Mesendoderm (in vitro differentiated cells): ENCODE measurements at regions not wholly inside any gene's neighbourhood (a gene's known extent, or its start where the extent isn't known, plus 50 kb on each side); places are given as distances from the start of the nearest gene placed in this dataset.

ENCODE experiments used
- DNase-seq: peaks from one replicate; pipeline ENCODE4 v3.0.0; 2013
- H2AK5ac ChIP-seq: 2 replicates; pipeline ENCODE4 v1.6.1; 2013; ENCODE audit warnings: low read length, inconsistent platforms
- H2BK120ac ChIP-seq: 2 replicates; pipeline ENCODE4 v1.6.1; 2013; ENCODE audit warnings: low read depth, mild to moderate bottlenecking, low read length, moderate library complexity, mixed read lengths
- H2BK15ac ChIP-seq: replicated peaks from 2 replicates; pipeline ENCODE4 v1.6.1; 2013; ENCODE audit warnings: low read depth, mild to moderate bottlenecking, moderate library complexity
- H2BK5ac ChIP-seq: 2 replicates; pipeline ENCODE4 v1.6.1; 2013; ENCODE audit warnings: low read length, inconsistent platforms
- H3K18ac ChIP-seq: 2 replicates; pipeline ENCODE4 v1.6.1; 2013; ENCODE audit warnings: mild to moderate bottlenecking, low read length, mixed read lengths
- H3K23ac ChIP-seq: one replicate; pipeline ENCODE4 v1.6.1; 2013; ENCODE audit warnings: low read length
- H3K27ac ChIP-seq: 2 replicates; pipeline ENCODE4 v1.5.1; 2013; ENCODE audit warnings: low read depth, mild to moderate bottlenecking, inconsistent platforms, low read length, moderate library complexity
- H3K27me3 ChIP-seq: 2 replicates; pipeline ENCODE4 v1.6.1; 2013; ENCODE audit warnings: low read length, control low read depth, mild to moderate bottlenecking, inconsistent platforms; ENCODE audit not compliant: insufficient read depth, poor library complexity
- H3K36me3 ChIP-seq: 2 replicates; pipeline ENCODE4 v1.6.1; 2013; ENCODE audit warnings: low read length, inconsistent platforms; ENCODE audit not compliant: control insufficient read depth, insufficient read depth
- H3K4ac ChIP-seq: one replicate; pipeline ENCODE4 v1.6.1; 2013; ENCODE audit warnings: low read depth, mild to moderate bottlenecking, low read length, moderate library complexity
- H3K4me1 ChIP-seq: 2 replicates; pipeline ENCODE4 v1.6.1; 2013; ENCODE audit warnings: low read depth, low read length, inconsistent platforms; ENCODE audit not compliant: control insufficient read depth
- H3K4me2 ChIP-seq: 2 replicates; pipeline ENCODE4 v1.6.1; 2013; ENCODE audit warnings: low read length
- H3K4me3 ChIP-seq: 2 replicates; pipeline ENCODE4 v1.5.1; 2013; ENCODE audit warnings: mild to moderate bottlenecking, low read length
- H3K56ac ChIP-seq: one replicate; pipeline ENCODE4 v1.6.1; 2013; ENCODE audit warnings: low read length
- H3K79me1 ChIP-seq: 2 replicates; pipeline ENCODE4 v1.6.1; 2013; ENCODE audit warnings: low read length, inconsistent platforms
- H3K79me2 ChIP-seq: 2 replicates; pipeline ENCODE4 v1.6.1; 2013; ENCODE audit warnings: mild to moderate bottlenecking, low read length; ENCODE audit not compliant: control insufficient read depth, insufficient read depth
- H3K9ac ChIP-seq: 2 replicates; pipeline ENCODE4 v1.6.1; 2013; ENCODE audit warnings: low read length, inconsistent platforms
- H4K5ac ChIP-seq: one replicate; pipeline ENCODE4 v1.6.1; 2013; ENCODE audit warnings: low read length
- H4K8ac ChIP-seq: one replicate; pipeline ENCODE4 v1.6.1; 2013; ENCODE audit warnings: low read depth, mild to moderate bottlenecking, control low read depth, low read length, moderate library complexity
- WGBS: extraction: QIAGEN DNeasy Blood & Tissue Kit; methylation state at CpG from one replicate; pipeline ENCODE4 v1.1.7; 2013; ENCODE audit warnings: low lambda C conversion rate, missing lambda C conversion rate; ENCODE audit not compliant: insufficient coverage; ENCODE audit errors: extremely low coverage; 5-methylcytosine and 5-hydroxymethylcytosine counted together

- Histone ChIP-seq H2BK120ac (no peak overlapping the region), H3K4me1 (no peaks in the 10 kb centered on the region), H3K4me3 (no peak overlapping the region), H3K4me2 (no peak overlapping the region), H3K23ac (no peak overlapping the region), H3K4ac (no peak overlapping the region), H4K8ac (no peak overlapping the region), H3K36me3 (no peaks in the 10 kb centered on the region), H2BK15ac (no peak overlapping the region), H3K79me1 (no peaks in the 10 kb centered on the region), H3K18ac (no peak overlapping the region), H3K56ac (no peak overlapping the region), H3K27ac (no peak overlapping the region), H3K27me3 (no peaks in the 10 kb centered on the region), H3K79me2 (no peaks in the 10 kb centered on the region), H2BK5ac (no peak overlapping the region), H2AK5ac (no peak overlapping the region), H3K9ac (no peak overlapping the region), H4K5ac (no peak overlapping the region)
- DNase-seq: no peak
These were observed 517.3 kb downstream of the METTL15 start for GRCh38 chr11:28625532-28625931.

DNA sequence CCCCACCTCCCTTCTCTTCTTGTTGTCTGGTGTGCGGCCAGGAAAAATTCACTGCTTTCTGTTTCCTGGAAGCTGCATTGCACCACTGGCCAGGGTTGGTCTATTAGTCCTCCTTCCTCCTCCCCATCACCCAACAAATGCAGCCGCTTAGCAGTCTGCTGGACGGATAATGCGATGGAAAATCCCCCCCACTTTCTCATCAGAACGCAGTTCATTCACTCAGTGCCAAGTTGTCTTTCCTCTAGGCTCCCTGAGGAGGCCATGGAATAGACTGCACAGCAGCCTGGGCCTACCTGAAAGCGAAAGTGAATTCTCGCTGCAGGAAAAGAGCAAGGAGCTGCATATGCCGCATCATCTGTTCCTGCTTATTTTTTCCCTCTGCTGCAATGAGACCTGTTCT is 513.6 kb downstream of the METTL15 start:
- H3K27ac ChIP-seq: no peak overlapping the region
- no peak overlapping the region for H2AK5ac ChIP-seq
- no peak for DNase-seq
- no peaks in the 10 kb centered on the region for H3K36me3 ChIP-seq
- H2BK5ac ChIP-seq: no peak overlapping the region
- H3K79me2 ChIP-seq: no peaks in the 10 kb centered on the region
- no peak overlapping the region for H3K4me2 ChIP-seq
- no peak overlapping the region for H3K56ac ChIP-seq
- no peak overlapping the region for H2BK120ac ChIP-seq
- H3K9ac ChIP-seq: no peak overlapping the region
- H3K4me1 ChIP-seq: no peaks in the 10 kb centered on the region
- no peaks in the 10 kb centered on the region for H3K27me3 ChIP-seq
- H4K8ac ChIP-seq: no peak overlapping the region
- H2BK15ac ChIP-seq: no peak overlapping the region
- no CpG with 5 or more reads among the region's 8 CpGs for WGBS
- H3K79me1 ChIP-seq: no peaks in the 10 kb centered on the region
- H4K5ac ChIP-seq: no peak overlapping the region
- no peak overlapping the region for H3K23ac ChIP-seq
- H3K4ac ChIP-seq: no peak overlapping the region
- no peak overlapping the region for H3K18ac ChIP-seq
- no peak overlapping the region for H3K4me3 ChIP-seq

DNA sequence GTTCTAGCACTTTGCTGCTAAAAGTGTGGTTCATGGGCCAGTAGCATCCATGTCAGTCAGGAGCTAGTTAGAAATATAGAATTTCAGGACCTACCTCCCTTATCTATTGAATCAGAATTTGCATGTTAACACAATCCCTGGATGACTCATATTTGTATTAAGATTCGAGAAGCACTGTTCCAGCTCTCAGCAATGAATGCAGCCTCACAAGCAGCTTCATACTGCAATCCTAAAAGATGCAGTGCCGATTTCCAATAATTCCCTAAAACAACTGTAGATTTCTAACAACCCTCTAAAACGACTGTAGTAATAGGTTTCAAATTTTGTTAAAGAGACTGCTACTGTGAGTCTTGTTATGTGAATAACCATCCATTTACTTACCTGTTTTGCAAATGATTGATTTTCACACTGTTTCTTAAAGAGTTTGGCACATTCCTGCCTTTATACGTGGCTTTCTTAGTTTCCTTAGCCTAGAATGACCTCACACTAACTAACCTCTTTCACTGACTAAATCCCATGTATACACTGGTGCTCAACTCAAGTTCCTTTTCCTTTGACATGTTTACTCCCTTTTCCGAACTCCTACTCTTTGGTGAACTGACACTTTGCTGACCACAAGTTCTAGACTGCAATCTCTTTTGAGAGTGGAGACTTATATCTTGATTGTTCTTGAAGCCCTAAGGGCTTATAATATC is 511.8 kb downstream of the METTL15 start:
- DNase-seq: peak; percentile 54
- no peak overlapping the region for H2BK5ac ChIP-seq
- H4K5ac ChIP-seq: no peak overlapping the region
- no peak overlapping the region for H2AK5ac ChIP-seq
- no peak overlapping the region for H3K18ac ChIP-seq
- no peaks in the 10 kb centered on the region for H3K27me3 ChIP-seq
- H3K23ac ChIP-seq: no peak overlapping the region
- H3K4ac ChIP-seq: no peak overlapping the region
- H3K56ac ChIP-seq: no peak overlapping the region
- no peaks in the 10 kb centered on the region for H3K36me3 ChIP-seq
- no peak overlapping the region for H3K4me2 ChIP-seq
- no peak overlapping the region for H3K4me3 ChIP-seq
- H2BK15ac ChIP-seq: no peak overlapping the region
- no peaks in the 10 kb centered on the region for H3K79me1 ChIP-seq
- WGBS: no CpG with 5 or more reads among the region's 5 CpGs
- H2BK120ac ChIP-seq: no peak overlapping the region
- no peaks in the 10 kb centered on the region for H3K79me2 ChIP-seq
- H4K8ac ChIP-seq: no peak overlapping the region
- H3K9ac ChIP-seq: no peak overlapping the region
- H3K27ac ChIP-seq: no peak overlapping the region
- no peaks in the 10 kb centered on the region for H3K4me1 ChIP-seq

- Histone ChIP-seq H3K23ac (no peak overlapping the region), H2AK5ac (no peak overlapping the region), H4K5ac (no peak overlapping the region), H4K8ac (no peak overlapping the region), H3K56ac (no peak overlapping the region), H3K79me1 (no peaks in the 10 kb centered on the region), H3K9ac (no peak overlapping the region), H2BK15ac (no peak overlapping the region), H3K27me3 (no peaks in the 10 kb centered on the region), H2BK120ac (no peak overlapping the region), H3K36me3 (no peaks in the 10 kb centered on the region), H2BK5ac (no peak overlapping the region), H3K18ac (no peak overlapping the region), H3K4me2 (no peak overlapping the region), H3K4me3 (no peak overlapping the region), H3K27ac (no peak overlapping the region), H3K79me2 (no peaks in the 10 kb centered on the region), H3K4ac (no peak overlapping the region), H3K4me1 (no peaks in the 10 kb centered on the region)
- no peak for DNase-seq
- WGBS: no CpG with 5 or more reads among the region's 2 CpGs
These were observed 510.2 kb downstream of the METTL15 start for GRCh38 chr11:28618416-28618815.

GRCh38 chr11:28616160-28616965 is 508.2 kb downstream of the METTL15 start:
- Histone ChIP-seq H4K8ac (no peak overlapping the region), H3K79me1 (no peaks in the 10 kb centered on the region), H2BK5ac (no peak overlapping the region), H2AK5ac (no peak overlapping the region), H4K5ac (no peak overlapping the region), H3K9ac (no peak overlapping the region), H3K56ac (no peak overlapping the region), H3K27ac (no peak overlapping the region), H3K18ac (peak overlapping the region; percentile 75), H2BK15ac (no peak overlapping the region), H3K4me3 (no peak overlapping the region), H2BK120ac (peak overlapping the region; percentile 54), H3K79me2 (no peaks in the 10 kb centered on the region), H3K4ac (no peak overlapping the region), H3K27me3 (no peaks in the 10 kb centered on the region), H3K23ac (no peak overlapping the region), H3K4me2 (no peak overlapping the region), H3K36me3 (no peaks in the 10 kb centered on the region), H3K4me1 (no peaks in the 10 kb centered on the region)
- no CpG with 5 or more reads among the region's 5 CpGs for WGBS
- DNase-seq: no peak
